ENCODE measurements at regions not wholly inside any gene's neighbourhood (a gene's known extent, or its start where the extent isn't known, plus 50 kb on each side); places are given as distances from the start of the nearest gene placed in this dataset.
"Not testable (repeated sequence)": the region's sequence is repeated elsewhere in the genome, so short reads cannot be mapped to it uniquely, and the experiment has no call there.

DNA sequence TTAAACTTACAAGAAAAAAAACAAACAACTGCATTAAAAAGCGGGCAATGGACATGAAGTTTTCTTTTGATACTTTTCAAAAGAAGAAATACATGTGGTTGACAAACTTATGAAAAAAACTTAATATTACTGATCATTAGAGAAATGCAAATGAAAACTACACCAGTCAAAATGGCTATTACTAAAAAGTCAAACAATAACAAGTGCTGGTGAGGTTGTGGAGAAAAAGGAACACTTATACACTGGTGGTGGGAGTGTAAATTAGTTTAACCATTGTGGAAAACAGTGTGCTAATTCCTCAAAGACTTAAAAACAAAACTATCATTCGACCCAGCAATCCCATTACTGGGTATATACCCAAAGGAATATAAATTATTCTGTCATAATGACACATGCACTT, 311.6 kb downstream of the ISL1 start:
- TF ChIP-seq, protein P1, sequence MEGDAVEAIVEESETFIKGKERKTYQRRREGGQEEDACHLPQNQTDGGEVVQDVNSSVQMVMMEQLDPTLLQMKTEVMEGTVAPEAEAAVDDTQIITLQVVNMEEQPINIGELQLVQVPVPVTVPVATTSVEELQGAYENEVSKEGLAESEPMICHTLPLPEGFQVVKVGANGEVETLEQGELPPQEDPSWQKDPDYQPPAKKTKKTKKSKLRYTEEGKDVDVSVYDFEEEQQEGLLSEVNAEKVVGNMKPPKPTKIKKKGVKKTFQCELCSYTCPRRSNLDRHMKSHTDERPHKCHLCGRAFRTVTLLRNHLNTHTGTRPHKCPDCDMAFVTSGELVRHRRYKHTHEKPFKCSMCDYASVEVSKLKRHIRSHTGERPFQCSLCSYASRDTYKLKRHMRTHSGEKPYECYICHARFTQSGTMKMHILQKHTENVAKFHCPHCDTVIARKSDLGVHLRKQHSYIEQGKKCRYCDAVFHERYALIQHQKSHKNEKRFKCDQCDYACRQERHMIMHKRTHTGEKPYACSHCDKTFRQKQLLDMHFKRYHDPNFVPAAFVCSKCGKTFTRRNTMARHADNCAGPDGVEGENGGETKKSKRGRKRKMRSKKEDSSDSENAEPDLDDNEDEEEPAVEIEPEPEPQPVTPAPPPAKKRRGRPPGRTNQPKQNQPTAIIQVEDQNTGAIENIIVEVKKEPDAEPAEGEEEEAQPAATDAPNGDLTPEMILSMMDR (IDR thresholded peaks at IDR 0.05; ENCODE audit: insufficient read depth, low read length, poor library complexity, severe bottlenecking): no peak
- H3K27me3 ChIP-seq (replicated peaks; ENCODE audit: control insufficient read depth, insufficient read depth, low read length): no peaks in the 10 kb centered on the region
- no peak for DNase-seq (ENCODE audit: extremely low read depth, insufficient read length)
- no peaks in the 10 kb centered on the region for H3K36me3 ChIP-seq (ENCODE audit: control insufficient read depth, insufficient read depth, low read length)
- no peak overlapping the region for H3K4me3 ChIP-seq (replicated peaks; ENCODE audit: low read depth, low read length)

DNA sequence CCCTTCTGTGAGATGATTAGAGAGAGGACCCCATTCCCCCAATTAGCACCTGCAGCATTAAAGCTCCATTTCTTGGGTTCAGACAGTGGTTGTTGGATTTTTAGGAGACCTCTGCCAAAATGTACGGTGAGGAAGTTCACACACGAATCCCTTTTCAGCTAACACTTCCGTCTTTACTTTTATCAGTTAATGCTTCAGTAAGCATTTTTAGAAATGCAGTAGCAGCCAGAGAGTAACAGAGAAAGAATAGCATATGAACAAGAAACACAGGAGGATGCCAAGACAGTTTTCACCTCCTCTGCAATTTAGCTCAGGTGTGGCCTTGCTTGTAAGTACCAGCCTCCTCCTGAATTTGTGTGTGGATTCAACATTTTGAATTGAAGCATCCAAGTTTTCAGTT, 312.9 kb downstream of the ISL1 start:
- Histone ChIP-seq H3K36me3 (ENCODE audit: control insufficient read depth, insufficient read depth, low read length) (no peaks in the 10 kb centered on the region), H3K4me3 (replicated peaks; ENCODE audit: low read depth, low read length) (no peak overlapping the region), H3K27me3 (replicated peaks; ENCODE audit: control insufficient read depth, insufficient read depth, low read length) (no peaks in the 10 kb centered on the region)
- no peak for DNase-seq (ENCODE audit: extremely low read depth, insufficient read length)
- TF ChIP-seq, protein P1 (IDR thresholded peaks at IDR 0.05; ENCODE audit: insufficient read depth, low read length, poor library complexity, severe bottlenecking): no peak

DNA sequence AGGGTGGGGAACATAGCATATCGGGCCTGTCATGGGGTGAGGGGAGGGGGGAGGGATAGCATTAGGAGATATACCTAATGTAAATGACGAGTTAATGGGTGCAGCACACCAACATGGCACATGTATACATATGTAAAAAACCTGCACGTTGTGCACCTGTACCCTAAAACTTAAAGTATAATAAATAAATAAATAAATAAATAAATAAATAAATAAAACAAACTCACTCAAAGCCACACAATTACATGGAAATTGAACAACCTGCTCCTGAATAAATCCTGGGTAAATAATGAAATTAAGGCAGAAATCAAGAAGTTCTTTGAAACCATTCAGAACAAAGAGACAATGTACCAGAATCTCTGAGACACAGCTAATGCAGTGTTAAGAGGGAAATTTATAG, 318.8 kb downstream of the ISL1 start:
- not testable (repeated sequence) for H3K4me3 ChIP-seq (replicated peaks; ENCODE audit: low read depth, low read length); H3K36me3 ChIP-seq (ENCODE audit: control insufficient read depth, insufficient read depth, low read length); DNase-seq (ENCODE audit: extremely low read depth, insufficient read length); H3K27me3 ChIP-seq (replicated peaks; ENCODE audit: control insufficient read depth, insufficient read depth, low read length)

DNA sequence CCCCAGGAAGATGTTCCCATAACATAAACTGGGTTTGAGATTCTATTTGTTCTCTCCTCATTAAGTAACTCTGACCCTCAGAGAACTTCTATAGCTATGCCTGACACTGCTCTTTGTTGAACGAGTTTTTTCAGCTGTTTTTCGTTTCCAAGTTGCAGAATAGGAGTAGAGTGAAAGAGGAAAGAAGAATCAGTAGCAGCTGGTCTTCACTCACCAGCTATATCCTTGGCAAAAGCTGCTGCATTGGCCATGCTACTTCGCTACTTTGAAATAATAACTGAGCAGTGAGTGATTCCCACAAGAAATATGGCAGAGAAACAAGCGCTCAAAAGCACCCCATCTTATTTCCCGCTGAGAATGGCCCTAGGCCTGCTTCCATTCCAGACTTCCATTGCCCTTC, 329.0 kb downstream of the ISL1 start:
- Histone ChIP-seq H3K27me3 (replicated peaks; ENCODE audit: control insufficient read depth, insufficient read depth, low read length) (no peaks in the 10 kb centered on the region), H3K36me3 (ENCODE audit: control insufficient read depth, insufficient read depth, low read length) (no peaks in the 10 kb centered on the region), H3K4me3 (replicated peaks; ENCODE audit: low read depth, low read length) (no peak overlapping the region)
- TF ChIP-seq, protein P1 (IDR thresholded peaks at IDR 0.05; ENCODE audit: insufficient read depth, low read length, poor library complexity, severe bottlenecking): no peak
- DNase-seq (ENCODE audit: extremely low read depth, insufficient read length): no peak

DNA sequence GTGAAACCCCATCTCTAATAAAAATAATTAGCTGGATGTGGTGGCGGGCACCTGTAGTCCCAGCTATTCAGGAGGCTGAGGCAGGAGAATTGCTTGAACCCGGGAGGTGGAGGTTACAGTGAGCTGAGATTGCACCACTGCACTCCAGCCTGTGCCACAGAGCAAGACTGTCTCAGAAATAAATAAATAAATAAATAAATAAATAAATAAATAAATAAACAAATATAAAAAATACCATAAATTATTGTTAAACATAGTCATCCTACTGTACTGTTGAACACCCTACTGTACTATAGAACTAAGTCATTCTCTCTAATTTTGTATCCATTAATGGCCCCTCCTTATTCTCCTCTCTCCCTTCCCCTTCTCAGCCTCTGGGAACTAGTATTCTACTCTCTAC, 332.2 kb downstream of the ISL1 start:
- not testable (repeated sequence) for H3K4me3 ChIP-seq (replicated peaks; ENCODE audit: low read depth, low read length); DNase-seq (ENCODE audit: extremely low read depth, insufficient read length); H3K36me3 ChIP-seq (ENCODE audit: control insufficient read depth, insufficient read depth, low read length); H3K27me3 ChIP-seq (replicated peaks; ENCODE audit: control insufficient read depth, insufficient read depth, low read length)

DNA sequence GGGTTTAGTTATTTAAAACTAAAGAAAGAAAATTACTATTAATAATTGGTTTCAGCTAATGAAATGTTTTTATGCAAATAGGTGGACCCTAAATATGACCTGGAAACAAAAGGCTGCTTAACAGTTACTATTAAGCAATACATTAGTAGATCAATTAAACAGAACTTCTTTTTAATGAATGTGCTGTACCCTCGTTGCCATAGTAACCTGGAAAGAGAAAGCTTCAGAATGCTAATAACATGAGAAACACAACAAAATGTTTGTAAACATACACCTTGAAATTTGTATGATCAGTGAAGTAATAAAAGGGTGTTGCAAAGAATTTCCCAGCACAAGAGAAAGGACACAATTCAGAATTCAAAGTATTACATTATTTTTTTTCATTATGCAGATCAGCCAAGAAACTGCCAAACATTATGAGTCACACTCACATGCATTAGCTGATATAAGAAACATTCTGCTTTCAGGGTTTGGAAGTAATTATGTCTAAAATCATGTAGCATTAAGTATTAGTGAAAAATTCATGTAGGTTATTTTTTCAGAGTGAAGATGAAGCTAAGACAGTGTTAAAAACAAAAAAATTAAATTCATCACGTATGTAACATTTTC, 348.3 kb downstream of the ISL1 start:
- no peak overlapping the region for H3K4me3 ChIP-seq (replicated peaks; ENCODE audit: low read depth, low read length)
- no peaks in the 10 kb centered on the region for H3K36me3 ChIP-seq (ENCODE audit: control insufficient read depth, insufficient read depth, low read length)
- TF ChIP-seq, protein P1 (IDR thresholded peaks at IDR 0.05; ENCODE audit: insufficient read depth, low read length, poor library complexity, severe bottlenecking): no peak
- no peaks in the 10 kb centered on the region for H3K27me3 ChIP-seq (replicated peaks; ENCODE audit: control insufficient read depth, insufficient read depth, low read length)
- no peak for DNase-seq (ENCODE audit: extremely low read depth, insufficient read length)

DNA sequence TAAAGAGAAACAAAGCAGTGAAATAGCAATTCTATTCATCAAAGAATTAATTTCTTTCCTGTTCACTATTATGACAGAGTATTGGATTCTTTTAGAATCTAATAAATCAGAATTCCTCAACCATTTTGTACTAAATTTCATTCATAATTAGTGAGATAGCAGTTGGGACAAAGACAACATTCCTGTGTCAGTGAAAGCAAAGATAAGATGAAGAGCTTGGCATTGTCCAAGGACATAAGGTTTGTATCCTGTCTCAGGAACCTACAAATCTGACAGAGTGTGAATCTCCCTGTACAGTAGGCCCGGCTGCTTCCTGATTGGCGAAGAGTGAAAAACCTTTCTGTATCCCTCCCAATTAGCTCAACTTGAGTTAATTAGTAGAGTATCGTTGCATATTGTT, 349.1 kb downstream of the ISL1 start:
- no peaks in the 10 kb centered on the region for H3K27me3 ChIP-seq (replicated peaks; ENCODE audit: control insufficient read depth, insufficient read depth, low read length)
- H3K36me3 ChIP-seq (ENCODE audit: control insufficient read depth, insufficient read depth, low read length): no peaks in the 10 kb centered on the region
- H3K4me3 ChIP-seq (replicated peaks; ENCODE audit: low read depth, low read length): no peak overlapping the region
- DNase-seq (ENCODE audit: extremely low read depth, insufficient read length): no peak
- TF ChIP-seq, protein P1 (IDR thresholded peaks at IDR 0.05; ENCODE audit: insufficient read depth, low read length, poor library complexity, severe bottlenecking): no peak

Measured in GM06990 (cell line).